GM12878 (cell line): ENCODE measurements at regions not wholly inside any gene's neighbourhood (a gene's known extent, or its start where the extent isn't known, plus 50 kb on each side); places are given as distances from the start of the nearest gene placed in this dataset.

Source experiments
- ATAC-seq: fragments of 200-7000 bp; cut with Tn5 transposase; 3 replicates; pipeline ENCODE4 v1.9.1; 2020; ENCODE audit warnings: mild to moderate bottlenecking, moderate library complexity
- BruUV-seq: library from RNA; stranded (reverse); fragments of 400-500 nt; replicated peaks from 2 replicates; lab custom pipeline; 2021; lab: Mats Ljungman, UMichigan
- CTCF ChIA-PET: fragments of 300-600 bp; sonication (Branson Sonifier 250); formaldehyde crosslinking; extraction: SDS; loops from one replicate; lab custom pipeline; 2021; ENCODE audit warnings: inconsistent platforms; lab: Yijun Ruan, JAX
- POLR2A ChIA-PET: fragments of 350-600 bp; formaldehyde crosslinking; extraction: SDS; loops from one replicate; lab custom pipeline; 2021; ENCODE audit warnings: inconsistent platforms; lab: Charles Lee
- RAD21 ChIA-PET: fragments of 300-600 bp; sonication (Branson Sonifier 250); formaldehyde crosslinking; loops from one replicate; lab custom pipeline; 2023; ENCODE audit warnings: antibody characterized with exemption; ENCODE audit not compliant: unreplicated experiment; lab: Charles Lee
- SMC1A ChIA-PET: fragments of 300-600 bp; sonication (Branson Sonifier 250); formaldehyde crosslinking; loops from one replicate; lab custom pipeline; 2023; ENCODE audit not compliant: unreplicated experiment, uncharacterized antibody; lab: Charles Lee
- DNase-seq: peaks from one replicate; pipeline ENCODE4 v3.0.0-alpha.2; 2011; ENCODE audit warnings: low read depth, low spot score
- FAIRE-seq: peaks from 3 replicates; lab custom pipeline; 2011; peaks lifted over from hg19 to GRCh38; lab: Jason Lieb, UNC
- H2AFZ ChIP-seq: 2 replicates; pipeline ENCODE4 v1.6.0; 2011; ENCODE audit warnings: low read depth, low read length, control low read depth; ENCODE audit not compliant: control insufficient read depth
- H3K27ac ChIP-seq: 2 replicates; pipeline ENCODE4 v1.5.1; 2011; ENCODE audit warnings: control low read depth; ENCODE audit not compliant: control insufficient read depth, insufficient read depth
- H3K27me3 ChIP-seq, 2 experiments: replicated peaks in 1 of 2; 2 replicates each; pipeline versions ENCODE4 v1.6.0 to v1.6.1; 2011; ENCODE audit warnings: low read length in 1 of 2; ENCODE audit not compliant: control insufficient read depth in 2 of 2, insufficient read depth in 2 of 2
- H3K36me3 ChIP-seq, 2 experiments: 2 replicates each; pipeline ENCODE4 v1.5.1; 2011; ENCODE audit warnings: low read length in 1 of 2; ENCODE audit not compliant: control insufficient read depth in 2 of 2, insufficient read depth in 2 of 2
- H3K4me1 ChIP-seq: 2 replicates; pipeline ENCODE4 v1.6.1; 2011; ENCODE audit warnings: mild to moderate bottlenecking, low read length, moderate library complexity, mixed read lengths; ENCODE audit not compliant: control insufficient read depth, insufficient read depth
- H3K4me2 ChIP-seq: 2 replicates; pipeline ENCODE4 v1.6.0; 2011; ENCODE audit warnings: control low read depth; ENCODE audit not compliant: control insufficient read depth, insufficient read depth
- H3K4me3 ChIP-seq: fragments of 200-600 bp; sonication (generic); 2 replicates; pipeline ENCODE4 v1.5.1; 2016
- H3K79me2 ChIP-seq: 2 replicates; pipeline ENCODE4 v1.6.0; 2011; ENCODE audit warnings: low read length; ENCODE audit not compliant: control insufficient read depth, insufficient read depth
- H3K9ac ChIP-seq: 2 replicates; pipeline ENCODE4 v1.8.0; 2011; ENCODE audit warnings: low read length, control low read depth, mixed read lengths; ENCODE audit not compliant: control insufficient read depth, insufficient read depth
- H3K9me3 ChIP-seq: replicated peaks from 3 replicates; pipeline ENCODE4 v1.5.1; 2011; ENCODE audit warnings: mild to moderate bottlenecking, low read length; ENCODE audit not compliant: control insufficient read depth, insufficient read depth
- H4K20me1 ChIP-seq: 2 replicates; pipeline ENCODE4 v1.6.0; 2011; ENCODE audit not compliant: control insufficient read depth, insufficient read depth
- BACH1 ChIP-seq: fragments of 450-650 bp; IDR thresholded peaks from 2 replicates; pipeline ENCODE4 v1.6.1; 2017; ENCODE audit warnings: mild to moderate bottlenecking, borderline replicate concordance
- KAT2A ChIP-seq: conservative IDR thresholded peaks from 2 replicates; pipeline ENCODE4 v1.6.1; 2011; ENCODE audit warnings: low read depth, low read length; ENCODE audit not compliant: control insufficient read depth
- MYB ChIP-seq: fragments of 150-350 bp; IDR thresholded peaks from 2 replicates; pipeline ENCODE4 v1.6.1; 2014; ENCODE audit warnings: mild to moderate bottlenecking, low read depth, low read length, borderline replicate concordance
- POLR2AphosphoS2 ChIP-seq: IDR thresholded peaks from 2 replicates; pipeline ENCODE4 v1.6.1; 2011; ENCODE audit warnings: low read depth, mild to moderate bottlenecking, low read length, improper control_type of control experiment, moderate library complexity
- RCOR1 ChIP-seq: conservative IDR thresholded peaks from 2 replicates; pipeline ENCODE4 v1.6.1; 2012; ENCODE audit warnings: low read depth, low read length, improper control_type of control experiment
- WRNIP1 ChIP-seq: IDR thresholded peaks from 2 replicates; pipeline ENCODE4 v1.6.1; 2011; ENCODE audit warnings: low read depth, low read length, improper control_type of control experiment, borderline replicate concordance
- YY1 ChIP-seq: IDR thresholded peaks from 2 replicates; pipeline ENCODE4 v1.6.1; 2011; ENCODE audit warnings: low read depth, mild to moderate bottlenecking, low read length
- ZNF207 ChIP-seq: fragments of 450-650 bp; IDR thresholded peaks from 2 replicates; pipeline ENCODE4 v1.6.1; 2014; ENCODE audit warnings: antibody characterized with exemption, mild to moderate bottlenecking, borderline replicate concordance
- ZNF24 ChIP-seq: fragments of 450-650 bp; IDR thresholded peaks from 2 replicates; pipeline ENCODE4 v1.6.1; 2017; ENCODE audit warnings: antibody characterized with exemption, mild to moderate bottlenecking
- WGBS: methylation state at CpG from one replicate; pipeline ENCODE4 v1.1.6; 2016; ENCODE audit warnings: low lambda C conversion rate; ENCODE audit not compliant: insufficient replicate concordance, insufficient coverage; ENCODE audit errors: missing lambda C conversion rate; 5-methylcytosine and 5-hydroxymethylcytosine counted together
- in situ Hi-C: fragments of 300-500 bp; cut with MboI; formaldehyde crosslinking; loops from 9 replicates; pipeline ENCODE4 v1.14.3; 2018; ENCODE audit warnings: mixed read lengths
- intact Hi-C: fragments of 100-400 bp; cut with micrococcal nuclease; formaldehyde crosslinking; loops from one replicate; pipeline ENCODE4 v1.14.2; 2022; ENCODE audit not compliant: unreplicated experiment
- TF ChIP-seq, protein P1 (sequence below): fragments of 450-650 bp; formaldehyde crosslinking; IDR thresholded peaks from 2 replicates; pipeline ENCODE4 v1.4.0; 2022; ENCODE audit warnings: mild to moderate bottlenecking, moderate library complexity
- TF ChIP-seq, protein P2 (sequence below): fragments of 450-650 bp; IDR thresholded peaks from 2 replicates; pipeline ENCODE4 v1.6.1; 2014; ENCODE audit warnings: mild to moderate bottlenecking

DNA sequence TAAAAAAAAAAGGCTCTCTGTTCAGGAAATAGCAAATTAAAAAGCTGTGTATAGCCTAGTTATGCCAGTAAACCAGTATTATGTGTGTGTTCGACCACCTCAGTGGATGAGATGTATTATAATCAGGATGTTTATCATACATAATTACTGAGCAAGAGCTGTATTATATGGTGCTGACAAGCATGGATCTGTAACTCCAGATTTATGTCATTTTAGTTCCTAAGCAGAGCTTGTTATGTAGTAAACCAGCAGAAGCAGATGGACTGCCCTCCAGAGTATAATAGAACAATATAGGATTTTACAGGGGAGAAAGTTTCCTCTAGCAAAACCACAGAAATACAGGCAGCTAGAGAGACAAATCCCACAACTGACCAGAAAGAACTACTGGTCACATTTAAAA, 627.4 kb upstream of the EPHA5 start:
- ChIA-PET POLR2A (no interaction called here), RAD21 (no interaction called here), CTCF (no interaction called here), SMC1A (no interaction called here)
- Histone ChIP-seq H3K27ac (no peak overlapping the region), H3K9me3 (no peaks in the 10 kb centered on the region), H3K4me1 (no peaks in the 10 kb centered on the region), H3K4me3 (no peak overlapping the region), H2AFZ (no peak overlapping the region), H3K79me2 (no peaks in the 10 kb centered on the region), H4K20me1 (no peaks in the 10 kb centered on the region), H3K9ac (no peak overlapping the region), H3K36me3 (no peaks in the 10 kb centered on the region), H3K4me2 (no peak overlapping the region), H3K27me3 (no peaks in the 10 kb centered on the region)
- no peak for DNase-seq
- in situ Hi-C loops (no loop called here), intact Hi-C loops (no loop called here)
- no peak for FAIRE-seq
- 0% methylated on average over 1 of the region's 1 CpG for WGBS
- ATAC-seq: no peak
- TF ChIP-seq, protein P1, sequence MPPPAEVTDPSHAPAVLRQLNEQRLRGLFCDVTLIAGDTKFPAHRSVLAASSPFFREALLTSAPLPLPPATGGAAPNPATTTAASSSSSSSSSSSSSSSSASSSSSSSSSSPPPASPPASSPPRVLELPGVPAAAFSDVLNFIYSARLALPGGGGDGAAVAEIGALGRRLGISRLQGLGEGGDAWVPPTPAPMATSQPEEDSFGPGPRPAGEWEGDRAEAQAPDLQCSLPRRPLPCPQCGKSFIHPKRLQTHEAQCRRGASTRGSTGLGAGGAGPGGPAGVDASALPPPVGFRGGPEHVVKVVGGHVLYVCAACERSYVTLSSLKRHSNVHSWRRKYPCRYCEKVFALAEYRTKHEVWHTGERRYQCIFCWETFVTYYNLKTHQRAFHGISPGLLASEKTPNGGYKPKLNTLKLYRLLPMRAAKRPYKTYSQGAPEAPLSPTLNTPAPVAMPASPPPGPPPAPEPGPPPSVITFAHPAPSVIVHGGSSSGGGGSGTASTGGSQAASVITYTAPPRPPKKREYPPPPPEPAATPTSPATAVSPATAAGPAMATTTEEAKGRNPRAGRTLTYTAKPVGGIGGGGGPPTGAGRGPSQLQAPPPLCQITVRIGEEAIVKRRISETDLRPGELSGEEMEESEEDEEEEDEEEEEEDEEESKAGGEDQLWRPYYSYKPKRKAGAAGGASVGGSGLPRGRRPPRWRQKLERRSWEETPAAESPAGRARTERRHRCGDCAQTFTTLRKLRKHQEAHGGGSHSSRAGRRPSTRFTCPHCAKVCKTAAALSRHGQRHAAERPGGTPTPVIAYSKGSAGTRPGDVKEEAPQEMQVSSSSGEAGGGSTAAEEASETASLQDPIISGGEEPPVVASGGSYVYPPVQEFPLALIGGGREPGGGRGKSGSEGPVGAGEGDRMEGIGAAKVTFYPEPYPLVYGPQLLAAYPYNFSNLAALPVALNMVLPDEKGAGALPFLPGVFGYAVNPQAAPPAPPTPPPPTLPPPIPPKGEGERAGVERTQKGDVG: no peak
- no TSS peak for BruUV-seq

DNA sequence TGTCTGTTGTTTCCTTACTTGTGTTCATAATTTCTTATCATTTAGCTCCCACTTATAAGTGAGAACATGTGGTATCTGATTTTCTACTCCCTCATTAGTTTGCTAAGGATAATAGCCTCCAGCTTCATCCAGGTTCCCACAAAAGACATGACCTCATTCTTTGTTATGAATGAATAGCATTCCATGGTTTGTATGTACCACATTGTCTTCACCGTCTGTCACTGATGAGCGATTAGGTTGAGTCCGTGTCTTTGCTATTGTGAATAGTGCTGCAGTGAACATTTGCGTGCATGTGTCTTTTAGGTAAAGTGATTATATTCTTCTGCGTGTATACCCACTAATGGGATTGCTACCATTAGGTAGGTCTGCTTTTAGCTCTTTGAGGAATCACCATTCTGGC, 624.3 kb upstream of the EPHA5 start:
- intact Hi-C loops: no loop called here
- BruUV-seq: no TSS peak
- RAD21 ChIA-PET: no interaction called here
- no peaks in the 10 kb centered on the region for H3K9me3 ChIP-seq
- FAIRE-seq (no peak), DNase-seq (no peak)
- 51% methylated on average over 5 of the region's 5 CpGs for WGBS
- no peak overlapping the region for H2AFZ ChIP-seq
- no peaks in the 10 kb centered on the region for H3K27me3 ChIP-seq
- CTCF ChIA-PET: no interaction called here
- SMC1A ChIA-PET: no interaction called here
- in situ Hi-C loops: no loop called here
- no peaks in the 10 kb centered on the region for H4K20me1 ChIP-seq
- no peak overlapping the region for H3K9ac ChIP-seq
- TF ChIP-seq RCOR1: no peak
- TF ChIP-seq, protein P2, sequence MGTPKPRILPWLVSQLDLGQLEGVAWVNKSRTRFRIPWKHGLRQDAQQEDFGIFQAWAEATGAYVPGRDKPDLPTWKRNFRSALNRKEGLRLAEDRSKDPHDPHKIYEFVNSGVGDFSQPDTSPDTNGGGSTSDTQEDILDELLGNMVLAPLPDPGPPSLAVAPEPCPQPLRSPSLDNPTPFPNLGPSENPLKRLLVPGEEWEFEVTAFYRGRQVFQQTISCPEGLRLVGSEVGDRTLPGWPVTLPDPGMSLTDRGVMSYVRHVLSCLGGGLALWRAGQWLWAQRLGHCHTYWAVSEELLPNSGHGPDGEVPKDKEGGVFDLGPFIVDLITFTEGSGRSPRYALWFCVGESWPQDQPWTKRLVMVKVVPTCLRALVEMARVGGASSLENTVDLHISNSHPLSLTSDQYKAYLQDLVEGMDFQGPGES: no peak
- TF ChIP-seq YY1: no peak
- no peak for TF ChIP-seq ZNF207
- TF ChIP-seq KAT2A: no peak
- TF ChIP-seq WRNIP1: no peak
- no peak for TF ChIP-seq ZNF24
- no peak for TF ChIP-seq POLR2AphosphoS2
- no peak for TF ChIP-seq BACH1
- TF ChIP-seq MYB: no peak
- TF ChIP-seq, all 136 proteins: peak for 0
- ATAC-seq: no peak
- POLR2A ChIA-PET: no interaction called here
- H3K4me2 ChIP-seq: no peak overlapping the region
- H3K4me3 ChIP-seq: no peak overlapping the region
- H3K79me2 ChIP-seq: no peaks in the 10 kb centered on the region
- no peak overlapping the region for H3K27ac ChIP-seq
- no peaks in the 10 kb centered on the region for H3K4me1 ChIP-seq
- H3K36me3 ChIP-seq: no peaks in the 10 kb centered on the region
